ENCODE measurements at regions not wholly inside any gene's neighbourhood (a gene's known extent, or its start where the extent isn't known, plus 50 kb on each side); places are given as distances from the start of the nearest gene placed in this dataset.

DNA sequence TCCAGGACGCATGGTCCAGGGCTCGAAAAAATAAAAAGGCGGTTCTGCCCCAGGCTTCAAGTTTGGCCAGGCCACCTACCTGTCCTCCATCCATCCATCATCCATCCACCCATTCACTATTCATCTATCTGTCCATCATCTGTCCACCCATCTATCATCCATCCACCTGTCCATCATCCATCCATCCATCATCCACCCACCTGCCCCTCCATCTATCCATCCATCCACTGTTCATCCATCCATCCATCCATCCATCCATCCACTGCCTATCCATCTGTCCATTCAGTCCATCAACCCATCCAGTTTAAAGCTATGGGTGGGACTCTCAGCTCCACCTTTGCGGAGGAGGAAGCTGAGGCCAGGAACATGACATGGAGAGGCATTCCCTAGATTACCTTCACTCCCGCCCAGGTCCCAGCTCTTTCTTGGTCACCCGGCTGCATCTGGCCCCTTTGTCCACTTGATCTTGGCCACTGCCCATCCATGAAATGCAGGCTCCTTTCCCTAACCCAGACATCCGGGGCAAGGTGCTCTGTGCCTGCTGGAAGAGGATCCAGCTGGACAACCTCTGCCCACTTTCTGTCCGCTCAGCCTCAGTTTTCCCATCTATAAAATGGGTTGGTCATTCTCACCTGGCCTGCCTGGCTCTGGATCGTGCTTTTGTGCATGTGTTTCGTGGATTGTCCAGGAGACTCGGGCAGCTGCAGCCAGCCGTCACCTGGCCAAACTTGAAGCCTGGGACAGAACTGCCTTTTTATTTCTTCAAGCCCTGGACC, 236.0 kb upstream of the CIBAR2 start:
- TF ChIP-seq CTCF (IDR thresholded peaks at IDR 0.05; ENCODE audit: borderline replicate concordance, extremely low read depth, low read length, poor library complexity, severe bottlenecking) (no peak), EZH2 (IDR thresholded peaks at IDR 0.05; ENCODE audit: borderline replicate concordance, low read depth, low read length, severe bottlenecking) (no peak)
